Ammon's horn (tissue), 1 donor: ENCODE measurements at regions not wholly inside any gene's neighbourhood (a gene's known extent, or its start where the extent isn't known, plus 50 kb on each side); places are given as distances from the start of the nearest gene placed in this dataset.
A peak's percentile ranks its signal among the peaks of the same experiment; 100 is the strongest.
"Not testable (repeated sequence)": the region's sequence is repeated elsewhere in the genome, so short reads cannot be mapped to it uniquely, and the experiment has no call there.

Source experiments
- DNase-seq: peaks from one replicate; pipeline ENCODE4 v3.0.0-alpha.2; 2016; ENCODE audit warnings: low spot score

DNA sequence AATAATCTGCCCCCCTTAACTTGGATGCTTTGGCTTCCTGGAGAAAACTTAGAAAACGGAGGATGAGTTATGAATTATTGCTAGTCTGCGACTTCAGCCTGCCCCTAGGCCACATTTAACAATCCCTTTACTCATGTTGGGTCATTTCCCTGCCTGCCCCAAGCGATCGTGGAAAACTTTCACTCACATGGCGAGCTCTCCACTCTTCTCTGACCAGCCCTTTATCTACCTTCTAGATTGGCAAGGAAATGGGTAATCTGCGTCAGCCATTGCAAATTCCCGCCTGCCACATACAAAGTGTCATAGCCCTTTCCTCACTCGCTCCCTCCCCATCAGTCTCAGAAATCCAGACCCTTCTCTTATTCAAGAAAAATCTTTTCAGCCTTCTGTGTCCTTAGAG, 154.3 kb upstream of the IRS2 start:
- no peak for DNase-seq

- DNase-seq, result no peak
These were observed 153.5 kb upstream of the IRS2 start for GRCh38 chr13:109939838-109940237.

DNA sequence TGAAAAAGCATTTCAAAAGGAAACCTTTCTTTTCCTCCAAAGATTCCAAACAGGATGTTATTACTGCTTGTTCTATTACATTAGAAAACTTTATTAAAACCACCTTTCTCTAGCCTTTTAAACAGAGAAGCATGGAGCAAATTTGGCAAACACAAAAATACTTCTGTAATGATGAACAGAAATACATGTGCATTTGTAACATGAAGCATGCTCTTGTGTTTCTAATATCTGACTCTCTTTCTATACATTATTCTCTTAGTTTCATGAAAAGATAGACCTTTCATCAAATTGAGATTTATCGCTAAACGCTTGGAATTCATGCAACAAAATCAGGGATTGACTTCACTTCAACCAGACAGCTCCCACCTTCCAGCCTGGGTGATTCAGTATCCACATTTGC, 152.8 kb upstream of the IRS2 start:
- DNase-seq, result no peak

DNA sequence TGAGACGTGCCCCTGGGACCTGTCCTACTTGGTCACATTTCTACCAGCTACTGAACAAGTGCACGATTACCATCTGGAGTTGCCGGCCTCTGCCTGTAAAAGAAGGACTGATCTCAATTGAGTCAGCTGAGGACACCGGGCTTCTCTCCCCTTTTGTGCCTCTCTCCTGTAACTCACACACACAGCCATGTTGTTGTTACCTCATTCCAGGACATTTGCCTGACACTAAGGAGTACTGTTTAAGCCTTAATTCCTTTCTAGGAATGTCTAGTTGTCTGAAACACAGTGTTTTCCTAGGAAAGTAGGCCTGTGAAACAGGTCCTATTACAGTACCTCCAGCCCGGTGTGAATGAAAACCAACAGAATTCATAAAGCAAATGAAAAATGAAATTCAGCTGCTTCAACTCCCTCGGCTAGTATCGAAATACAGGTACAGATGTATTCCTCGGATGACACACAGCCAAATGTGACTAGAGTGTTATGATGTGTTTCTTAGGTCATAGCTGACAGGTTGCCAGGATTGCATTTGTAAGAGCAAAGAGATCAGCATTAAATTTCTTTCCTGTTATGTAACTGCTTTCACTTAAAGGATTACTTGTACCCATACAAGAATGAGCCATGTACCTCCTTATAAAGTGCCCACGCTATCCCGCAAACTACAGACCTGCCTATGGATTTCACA, 152.0 kb upstream of the IRS2 start:
- DNase-seq, result no peak

- not testable (repeated sequence) for DNase-seq
These were observed 148.1 kb upstream of the IRS2 start for GRCh38 chr13:109934520-109934919.

DNA sequence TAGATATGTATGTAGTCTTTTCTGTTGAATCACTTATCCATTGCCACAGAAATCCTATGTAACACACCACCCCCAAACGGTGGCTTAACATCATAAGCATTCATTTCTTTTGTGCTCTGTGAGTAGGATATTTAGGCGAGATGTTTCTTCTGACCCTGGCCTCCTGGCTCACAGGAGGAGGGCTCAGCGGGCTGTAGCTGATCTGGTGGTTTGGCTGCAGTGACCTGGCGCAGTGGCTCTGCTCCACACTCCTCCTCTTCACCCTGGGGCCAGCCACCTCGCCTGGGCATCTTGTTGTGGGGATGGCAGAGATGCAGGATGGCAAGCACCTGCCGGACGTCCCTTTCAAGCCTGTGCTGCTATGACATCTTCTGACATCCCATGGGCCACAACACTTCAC, 147.1 kb upstream of the IRS2 start:
- no peak for DNase-seq

DNA sequence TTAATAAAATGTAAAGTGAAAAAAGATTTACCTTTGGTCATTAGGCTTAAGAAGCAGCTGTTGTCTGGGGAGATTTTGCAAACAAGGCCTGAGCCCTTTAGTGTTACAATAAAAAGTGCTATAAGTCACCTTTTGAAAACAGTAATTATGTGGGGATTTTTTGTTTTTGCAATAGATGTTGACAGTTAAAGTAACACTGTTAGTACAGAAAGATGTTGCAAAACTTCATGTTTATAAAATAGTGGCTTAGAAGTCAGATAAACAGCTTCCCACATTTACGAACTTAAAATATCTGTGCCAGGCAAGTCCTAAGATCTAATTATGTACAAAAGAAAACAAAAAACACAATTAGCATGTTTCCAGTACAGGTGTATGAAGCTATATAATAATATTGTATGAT, 138.0 kb upstream of the IRS2 start:
- DNase-seq, result no peak

DNA sequence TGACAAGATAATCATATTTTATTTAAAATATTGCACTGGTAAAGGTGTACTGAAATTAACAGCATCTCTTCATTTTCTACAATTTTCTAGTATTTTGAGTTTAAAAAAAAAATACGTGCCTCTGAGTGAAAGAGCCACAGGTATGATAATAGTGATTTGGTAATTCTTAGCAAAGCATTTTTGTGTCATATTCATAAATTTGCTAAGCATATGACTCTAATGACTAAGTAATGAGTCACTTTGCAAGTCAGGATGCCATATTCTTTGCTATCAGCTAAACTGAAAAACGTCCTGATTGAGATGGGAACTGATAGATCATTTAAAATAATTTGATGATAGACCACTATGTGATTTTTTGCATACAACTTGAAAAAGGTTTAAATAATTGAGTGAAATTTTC, 136.1 kb upstream of the IRS2 start:
- no peak for DNase-seq

DNA sequence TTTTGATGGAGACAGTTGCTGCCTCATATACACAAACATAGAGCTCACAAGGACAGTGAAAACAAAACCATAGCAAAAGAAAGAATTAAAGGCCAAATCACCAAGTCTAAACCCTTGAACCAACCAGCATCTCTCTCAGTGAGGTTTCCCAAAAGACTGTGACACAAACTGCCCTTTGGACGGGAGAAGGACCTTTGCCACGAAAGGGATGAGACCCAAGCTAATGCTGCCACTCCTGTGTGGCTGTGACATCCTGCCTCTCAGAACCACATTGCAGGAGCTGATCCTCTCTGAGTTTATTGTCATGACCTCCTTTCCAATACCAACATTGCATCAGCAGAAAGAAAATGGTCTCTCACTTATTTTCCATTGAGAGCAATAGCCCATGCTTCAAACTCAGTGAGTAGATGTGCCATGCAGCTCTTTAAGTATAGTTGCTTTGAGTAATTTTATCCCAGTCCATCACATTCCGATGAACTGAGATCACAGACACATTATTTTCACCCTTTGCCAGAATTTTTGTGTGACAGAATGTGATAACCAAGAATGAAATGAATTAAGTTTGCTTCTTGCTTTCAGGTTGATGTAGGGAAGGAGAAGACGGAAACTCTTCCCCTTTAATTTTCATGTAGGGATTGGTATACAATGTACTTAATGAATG, 133.5 kb upstream of the IRS2 start:
- no peak for DNase-seq

DNA sequence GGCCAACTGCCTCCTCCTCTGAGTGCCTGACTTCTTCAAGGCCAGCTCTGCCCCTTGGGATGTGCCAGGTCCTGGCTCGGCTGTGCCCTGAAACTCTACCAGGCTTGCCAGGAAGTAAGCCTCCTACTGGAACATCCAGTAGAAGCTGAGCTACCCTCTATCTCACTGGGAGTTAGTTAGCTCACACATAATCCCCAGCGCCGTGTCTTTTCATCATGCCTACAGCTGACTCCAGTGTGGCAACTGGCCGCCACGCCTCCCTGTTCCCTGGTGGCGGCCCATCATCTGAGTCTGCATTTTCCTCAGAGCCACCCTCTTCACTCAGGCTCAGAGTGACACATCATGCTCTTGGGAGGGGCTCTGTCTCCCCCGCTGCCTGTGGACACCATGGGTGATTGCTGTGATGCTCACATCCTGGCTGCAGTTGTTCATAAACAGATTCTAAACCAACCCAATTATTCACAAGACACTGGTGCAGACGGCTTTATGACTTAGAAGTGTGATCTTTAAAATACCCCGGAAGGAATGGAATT, 131.9 kb upstream of the IRS2 start:
- DNase-seq, result peak; percentile 37

DNA sequence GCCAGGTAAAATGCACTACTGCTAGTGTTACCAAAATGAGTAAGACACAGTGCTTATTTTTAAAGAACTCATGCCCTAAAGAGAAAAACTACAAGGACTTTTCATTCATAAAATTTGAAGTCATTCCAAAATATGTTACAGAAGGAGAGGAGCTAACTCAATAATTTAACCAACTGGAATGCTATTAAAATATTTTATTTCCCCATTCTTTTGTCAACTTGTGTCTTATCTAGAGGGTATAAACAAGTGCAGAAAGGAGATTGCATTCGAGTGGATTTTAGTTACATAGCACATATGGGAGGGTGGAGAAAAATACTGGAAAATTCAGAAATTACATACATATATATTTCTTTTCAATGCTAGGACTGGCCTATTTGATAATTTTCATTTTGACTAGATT, 131.0 kb upstream of the IRS2 start:
- no peak for DNase-seq

GRCh38 chr13:109913936-109914510, 127.6 kb upstream of the IRS2 start:
- DNase-seq, result no peak

DNA sequence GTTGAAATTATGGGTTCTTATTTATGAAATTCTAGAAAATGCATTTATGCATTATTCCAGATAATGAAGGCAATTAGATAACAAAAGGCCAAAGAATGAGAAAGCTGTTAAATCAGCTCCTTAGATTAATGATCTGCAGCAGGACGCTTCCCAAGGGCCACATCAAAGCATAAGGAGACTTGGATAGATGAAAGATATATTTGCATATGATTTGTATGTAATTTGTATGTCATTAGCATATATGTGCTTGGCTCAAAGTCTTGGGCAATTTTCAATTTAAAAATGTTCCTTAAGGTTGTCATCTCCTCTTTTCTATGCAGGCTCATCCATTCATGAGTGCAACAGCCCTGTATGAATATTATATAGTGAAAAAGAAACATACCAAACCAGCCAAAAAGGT, 126.8 kb upstream of the IRS2 start:
- no peak for DNase-seq

DNA sequence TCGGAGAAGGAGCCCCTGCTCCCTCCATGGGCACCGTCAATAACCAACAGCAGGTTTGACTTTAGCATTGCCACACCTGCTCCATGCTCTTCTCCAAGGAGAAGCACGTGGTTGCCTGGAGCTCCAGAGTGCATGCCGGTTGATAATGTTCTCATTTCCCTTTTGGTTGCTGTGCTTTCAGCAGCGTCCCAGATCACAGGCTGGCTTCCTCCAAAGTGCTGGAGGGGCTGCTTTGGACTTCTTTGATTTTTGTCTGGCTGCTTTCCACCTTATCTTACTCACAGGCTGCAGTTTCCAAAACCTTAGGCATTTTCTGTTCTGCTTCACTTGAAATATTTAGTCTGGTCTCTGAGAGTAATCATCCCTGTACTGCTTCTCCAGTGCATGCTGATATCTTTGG, 123.8 kb upstream of the IRS2 start:
- no peak for DNase-seq

DNA sequence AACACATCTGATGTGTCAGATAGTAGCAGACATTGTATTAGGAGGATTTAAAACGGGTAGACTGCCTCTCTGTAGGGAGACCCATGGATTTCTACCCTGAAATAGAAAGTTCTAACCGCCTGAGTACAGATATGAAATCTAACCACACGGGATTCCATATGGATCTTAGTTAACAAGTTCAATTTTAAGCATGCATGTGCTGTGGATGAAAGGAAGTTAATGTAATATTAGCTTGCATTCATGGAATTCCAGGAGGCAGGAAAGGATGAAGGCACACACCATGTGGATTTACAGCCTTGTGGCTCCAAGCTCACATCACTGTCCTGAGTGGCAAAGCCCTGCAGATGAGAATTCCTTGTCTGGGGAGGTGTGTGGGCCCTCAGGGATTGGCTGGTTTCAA, 120.6 kb upstream of the IRS2 start:
- no peak for DNase-seq

DNA sequence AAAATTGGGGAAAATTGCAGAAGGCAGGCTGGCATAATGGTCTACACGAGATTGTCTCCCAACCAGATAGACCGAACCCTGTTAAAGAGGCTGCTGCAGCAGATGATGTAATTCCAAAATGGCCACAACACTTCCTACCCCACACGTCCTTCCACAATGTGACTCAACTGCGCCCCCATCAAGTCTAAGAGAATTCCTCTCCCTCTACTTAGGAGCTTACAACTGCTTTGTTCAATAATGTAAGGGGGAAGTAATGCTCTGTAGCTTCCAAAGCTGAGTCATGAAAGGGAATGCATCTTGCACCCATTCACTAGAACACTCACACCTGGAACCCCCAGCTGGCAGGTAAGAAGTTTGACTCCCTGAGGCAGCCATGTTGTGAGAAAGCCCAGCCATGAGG, 117.8 kb upstream of the IRS2 start:
- DNase-seq, result no peak

- DNase-seq, result no peak
These were observed 114.4 kb upstream of the IRS2 start for GRCh38 chr13:109900741-109901140.

DNA sequence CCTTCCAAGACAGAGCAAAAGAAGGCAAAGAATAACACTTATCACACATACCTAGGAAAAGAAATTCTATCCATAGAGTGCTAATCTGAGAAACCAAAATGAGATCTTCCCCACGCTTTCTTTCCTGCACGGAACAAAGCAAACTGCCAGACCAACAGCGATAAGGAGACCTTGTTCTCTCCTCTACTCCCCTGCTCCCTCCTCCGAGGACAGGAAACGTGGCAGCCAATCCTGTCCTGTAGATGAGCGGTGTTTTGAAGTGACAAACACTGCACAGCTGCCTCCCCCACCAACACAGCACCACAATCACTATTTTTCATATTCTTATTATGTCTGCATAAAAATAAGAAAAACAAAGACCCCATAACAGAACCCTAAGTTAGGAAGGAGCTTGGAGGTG, 113.9 kb upstream of the IRS2 start:
- no peak for DNase-seq

- no peak for DNase-seq
These were observed 113.4 kb upstream of the IRS2 start for GRCh38 chr13:109899748-109900147.

DNA sequence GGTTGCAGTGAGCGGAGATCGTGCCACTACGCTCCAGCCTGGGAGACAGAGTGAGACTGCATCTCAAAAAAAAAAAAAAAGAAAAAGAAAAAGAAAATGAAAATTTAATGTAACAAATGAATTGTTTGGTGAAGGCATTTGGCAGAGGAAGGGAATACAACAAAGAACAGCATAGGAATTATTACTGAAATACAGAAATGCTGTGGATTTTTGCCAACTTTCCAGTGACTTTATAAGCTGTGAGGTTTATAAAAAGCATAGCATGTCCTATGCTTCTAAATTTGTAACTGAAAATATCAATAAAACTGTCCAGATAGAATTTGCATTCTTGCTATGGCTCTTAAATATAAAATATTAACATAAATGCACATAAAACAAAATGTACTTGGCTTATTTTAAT, 112.9 kb upstream of the IRS2 start:
- no peak for DNase-seq

- no peak for DNase-seq
These were observed 111.7 kb upstream of the IRS2 start for GRCh38 chr13:109897988-109898624.

- DNase-seq, result no peak
These were observed 105.7 kb upstream of the IRS2 start for GRCh38 chr13:109892101-109892500.

DNA sequence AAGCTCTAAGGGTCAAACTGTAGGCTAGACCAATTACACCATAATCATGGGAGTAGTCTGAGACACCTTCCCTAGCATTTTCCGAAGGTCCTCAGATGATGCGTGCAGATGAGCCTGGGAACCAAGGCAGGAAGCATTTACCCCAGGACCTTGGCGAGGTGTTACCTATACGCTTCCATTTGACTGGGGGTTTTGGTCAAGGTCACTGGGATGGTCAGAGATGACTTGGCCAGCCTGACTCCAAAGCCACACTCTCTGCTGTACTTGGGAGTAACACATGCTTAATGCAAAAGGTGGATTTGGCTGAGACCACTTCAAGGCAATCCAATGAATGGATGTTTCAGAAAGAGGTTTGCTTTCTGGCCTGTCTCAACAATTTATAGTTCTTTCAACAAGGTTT, 98.9 kb upstream of the IRS2 start:
- DNase-seq, result no peak
